Activated CD8-positive, alpha-beta memory T cell treated with anti-CD3 and anti-CD28 coated beads, Interleukin-2, amount 50 U/mL, for 24 hours (primary cell): ENCODE measurements at regions not wholly inside any gene's neighbourhood (a gene's known extent, or its start where the extent isn't known, plus 50 kb on each side); places are given as distances from the start of the nearest gene placed in this dataset.

Source experiments
- DNase-seq: peaks from one replicate; pipeline ENCODE4 v3.0.0-alpha.2; 2020; ENCODE audit errors: extremely low read depth

DNA sequence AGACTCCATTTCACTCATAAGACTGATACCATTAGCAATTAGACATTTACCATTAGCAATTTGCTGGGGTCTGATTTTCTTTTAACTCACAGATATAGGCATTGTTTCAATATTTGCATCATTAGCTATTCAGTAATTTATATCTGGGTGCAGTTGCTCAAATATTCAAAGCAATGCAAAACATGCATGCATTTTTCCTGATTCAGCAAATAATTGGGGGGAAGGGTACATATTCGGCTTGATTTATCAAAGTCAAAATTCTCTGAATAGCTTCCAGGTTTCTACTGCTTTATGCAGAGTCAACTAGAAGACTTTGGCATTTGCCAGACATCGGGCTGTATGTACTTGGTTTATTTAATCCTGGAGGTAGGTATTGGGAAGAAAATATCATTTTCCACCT lies 315.6 kb upstream of the NR2F2 start:
- no peak for DNase-seq

DNA sequence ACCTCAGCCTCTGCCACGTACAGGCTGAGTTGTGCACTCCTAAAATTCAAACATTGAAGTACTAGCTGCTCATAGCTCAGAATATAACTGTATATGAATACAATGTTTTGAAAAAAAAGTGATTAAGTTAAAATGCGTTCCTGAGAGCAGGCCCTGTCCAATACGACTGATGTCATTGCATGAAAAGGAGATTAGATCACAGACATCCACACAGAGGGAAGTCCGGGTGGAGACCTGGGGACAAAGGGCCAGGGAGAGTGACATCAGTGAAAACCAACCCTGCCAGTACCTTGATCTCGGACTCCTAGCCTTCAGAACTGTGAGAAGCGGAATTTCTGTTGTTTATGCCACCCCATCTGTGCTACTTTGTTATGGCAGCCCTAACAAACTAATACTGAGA lies 311.4 kb upstream of the NR2F2 start:
- DNase-seq = no peak

DNA sequence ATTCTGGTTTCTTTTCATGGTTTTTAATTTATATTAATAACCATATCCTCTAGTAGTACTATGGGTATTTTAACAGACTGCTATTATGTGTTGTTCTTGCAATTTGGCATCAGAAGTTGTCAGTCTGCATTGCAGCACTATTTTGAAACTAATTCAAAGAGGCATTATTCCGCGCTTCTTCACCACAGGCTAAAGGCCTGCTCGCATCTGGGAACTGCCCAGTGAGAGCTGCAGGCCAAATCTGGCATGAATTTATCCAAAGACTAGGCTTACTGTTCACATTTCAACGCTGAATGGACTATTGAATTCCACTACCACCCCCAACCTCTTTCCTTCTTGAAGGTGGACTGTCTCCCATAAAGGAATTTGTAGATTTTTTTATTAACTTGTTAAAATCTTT lies 310.4 kb upstream of the NR2F2 start:
- DNase-seq = no peak

DNA sequence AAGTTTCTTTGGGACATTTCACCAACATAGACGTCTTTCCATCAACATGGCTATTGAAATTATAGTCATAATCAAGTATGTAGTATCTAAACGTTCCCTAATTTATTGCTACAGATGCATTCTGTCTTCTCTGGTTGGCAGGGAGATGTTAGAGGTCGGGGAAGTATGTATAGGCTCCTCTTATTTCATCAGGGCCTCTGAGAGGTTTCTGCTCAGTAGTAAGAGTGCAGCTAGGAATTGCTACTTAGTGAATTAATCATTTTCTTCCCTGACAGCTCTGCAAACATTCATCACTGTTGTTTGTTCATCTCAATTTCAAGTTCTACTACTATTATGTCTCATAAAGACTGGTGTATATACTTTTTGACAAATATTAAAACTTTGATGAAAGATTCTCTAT lies 309.7 kb upstream of the NR2F2 start:
- DNase-seq = no peak

DNA sequence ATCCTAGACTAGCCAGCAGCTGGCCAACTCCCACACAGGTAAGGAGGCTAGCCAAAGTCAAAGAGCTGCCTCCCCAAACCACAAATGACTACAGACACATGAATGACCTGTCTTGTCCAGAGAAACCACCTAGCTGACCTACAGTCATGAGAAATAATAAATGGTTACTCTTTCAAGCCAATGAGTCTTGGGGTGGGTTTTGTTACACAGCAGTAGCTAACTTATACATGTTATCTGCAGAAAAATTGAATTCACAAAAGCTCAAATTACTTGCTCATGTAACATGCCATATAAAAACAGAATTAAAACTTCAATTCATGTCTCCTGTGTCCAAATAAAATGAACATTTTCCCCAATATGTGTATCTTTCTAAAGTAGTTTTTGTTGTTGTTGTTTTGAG lies 307.4 kb upstream of the NR2F2 start:
- DNase-seq = no peak

DNA sequence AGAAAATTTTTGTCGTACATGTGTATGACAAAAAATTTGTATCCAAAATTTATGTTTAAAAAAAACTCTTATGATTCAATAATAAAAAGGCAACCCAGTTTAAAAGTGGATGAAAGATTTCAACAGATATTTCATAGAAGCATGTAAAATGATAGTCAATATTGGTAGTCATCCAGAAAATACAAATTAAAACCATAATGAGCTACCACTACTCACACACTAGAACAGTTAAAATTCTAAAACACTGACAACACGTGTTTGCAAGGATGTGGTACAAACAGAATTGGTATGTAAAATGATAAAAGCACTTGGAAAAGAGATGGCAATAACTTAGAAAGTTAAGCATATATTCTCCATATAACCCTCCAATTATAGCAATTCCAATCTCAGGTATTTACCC lies 303.0 kb upstream of the NR2F2 start:
- no peak for DNase-seq

DNA sequence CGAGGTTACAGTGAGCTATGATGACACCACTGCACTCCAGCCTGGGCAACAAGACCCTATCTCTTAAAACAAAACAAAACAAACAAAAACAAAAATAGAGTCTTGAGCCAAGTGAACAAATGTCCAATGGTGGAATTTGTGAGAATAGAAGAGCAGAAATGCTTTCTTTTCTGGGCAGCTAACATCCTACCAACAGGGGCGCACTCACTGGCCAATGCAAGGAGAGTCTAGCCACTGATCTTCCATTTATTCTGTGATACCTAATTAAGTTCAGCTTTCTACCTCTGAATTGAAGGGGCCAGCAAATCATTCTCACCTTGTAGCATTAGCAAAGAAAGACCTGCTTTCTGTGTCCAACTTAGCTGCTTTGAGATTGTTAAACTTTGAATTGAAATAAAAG lies 301.9 kb upstream of the NR2F2 start:
- no peak for DNase-seq

DNA sequence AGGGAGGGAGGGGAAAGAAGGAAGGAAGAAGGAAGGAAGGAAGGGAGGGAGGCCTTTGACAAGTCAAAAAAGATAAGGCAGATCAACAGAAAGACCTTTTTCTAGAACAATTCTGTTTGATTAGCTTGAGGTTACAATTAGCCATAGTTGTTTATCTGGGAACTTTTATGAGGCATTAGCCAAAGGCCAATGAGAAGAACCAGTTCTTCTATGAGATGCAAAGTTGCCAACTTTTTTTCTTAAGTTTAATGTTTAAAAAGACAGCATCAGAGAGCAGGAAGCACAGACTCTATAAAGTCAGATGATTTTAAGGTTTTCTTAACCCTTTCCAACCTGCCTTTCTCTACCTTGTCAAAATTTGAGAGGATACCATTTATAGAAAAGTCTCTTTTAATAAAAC lies 301.3 kb upstream of the NR2F2 start:
- DNase-seq = no peak

DNA sequence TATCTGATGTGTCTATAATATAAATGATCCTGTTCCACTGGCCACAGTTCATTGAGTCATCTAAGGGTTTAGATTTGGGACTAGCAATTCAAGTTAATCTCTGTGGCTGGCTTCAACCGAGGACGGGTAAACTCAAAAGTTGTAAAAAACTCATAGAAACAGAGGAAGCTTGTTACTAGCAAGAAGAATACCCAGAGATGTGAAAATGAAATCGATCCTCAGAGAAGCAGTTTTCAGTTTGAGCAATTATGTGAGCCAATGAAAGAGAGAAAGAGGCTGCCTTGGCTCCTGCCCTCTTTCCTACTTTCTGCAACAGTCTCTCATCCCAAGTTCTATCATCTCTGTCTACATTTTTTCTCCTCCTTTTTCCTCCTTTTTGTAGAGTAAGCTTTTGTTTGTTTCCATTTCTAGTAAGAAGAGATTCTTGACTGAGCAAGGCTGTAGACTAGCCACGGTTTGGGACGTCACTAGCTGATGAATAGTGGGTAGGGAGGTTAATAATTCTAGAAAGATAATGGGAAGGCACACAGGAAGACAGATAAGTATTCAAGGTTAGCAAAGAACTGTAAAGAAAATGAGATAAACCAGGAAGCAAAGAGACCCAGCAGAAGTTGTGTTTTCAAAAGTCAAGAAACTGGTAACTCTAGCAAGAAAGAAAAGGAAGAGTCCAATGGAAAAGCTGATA lies 298.9 kb upstream of the NR2F2 start:
- no peak for DNase-seq

DNA sequence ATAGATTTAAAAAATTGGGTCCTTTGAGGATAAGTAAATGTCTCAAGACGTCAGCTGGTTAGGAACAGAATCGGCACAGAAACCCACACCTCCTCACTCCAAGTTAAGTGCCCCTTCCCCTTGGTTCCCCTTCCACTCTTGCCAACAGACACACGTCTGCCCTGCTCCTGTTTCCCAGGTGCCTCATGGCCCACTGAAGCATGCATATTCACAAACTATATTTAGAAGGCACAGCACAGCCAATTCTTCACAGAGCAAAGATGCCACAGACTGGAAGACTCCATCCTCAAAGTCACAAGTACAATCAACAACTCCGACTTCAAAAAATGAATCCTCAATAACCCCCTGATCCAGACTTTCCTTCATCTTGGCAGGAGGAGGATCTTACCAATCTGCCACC lies 295.4 kb upstream of the NR2F2 start:
- no peak for DNase-seq

DNA sequence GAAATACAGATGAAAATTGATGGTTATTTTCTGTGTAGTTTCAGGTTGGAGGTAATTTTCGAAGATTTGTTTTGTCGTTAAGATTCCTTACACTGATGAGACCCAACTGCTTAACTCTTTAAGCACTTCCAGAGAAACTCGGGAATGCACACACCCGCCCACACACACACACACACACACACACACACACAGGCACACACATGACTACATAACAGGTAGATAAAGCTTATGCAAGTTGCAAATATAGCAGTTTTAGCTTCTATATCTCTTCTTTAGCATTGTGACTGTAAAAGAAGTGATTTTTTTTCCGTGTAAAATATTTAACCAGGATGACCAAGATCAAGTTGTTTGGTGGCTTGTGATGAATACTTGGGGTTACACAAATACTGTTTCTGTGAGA lies 294.9 kb upstream of the NR2F2 start:
- no peak for DNase-seq

DNA sequence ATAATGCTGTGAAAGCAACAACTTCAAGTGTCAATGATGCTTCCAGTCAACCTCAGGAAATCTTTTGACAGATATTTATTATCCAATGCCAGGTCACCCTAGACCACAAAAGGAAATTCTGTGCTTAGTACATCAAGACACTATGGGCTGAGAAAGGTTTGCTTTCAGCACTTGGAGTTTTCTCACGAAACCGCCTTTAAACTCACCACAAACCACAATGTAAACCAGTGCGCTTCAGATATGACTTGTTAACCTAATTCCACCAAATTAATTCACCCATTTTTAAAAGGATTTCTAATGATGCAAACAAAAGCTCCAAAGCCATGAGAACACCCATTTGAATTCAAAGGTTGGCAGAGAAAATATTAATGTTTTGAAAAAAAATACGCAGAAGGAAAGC lies 292.9 kb upstream of the NR2F2 start:
- DNase-seq = no peak

DNA sequence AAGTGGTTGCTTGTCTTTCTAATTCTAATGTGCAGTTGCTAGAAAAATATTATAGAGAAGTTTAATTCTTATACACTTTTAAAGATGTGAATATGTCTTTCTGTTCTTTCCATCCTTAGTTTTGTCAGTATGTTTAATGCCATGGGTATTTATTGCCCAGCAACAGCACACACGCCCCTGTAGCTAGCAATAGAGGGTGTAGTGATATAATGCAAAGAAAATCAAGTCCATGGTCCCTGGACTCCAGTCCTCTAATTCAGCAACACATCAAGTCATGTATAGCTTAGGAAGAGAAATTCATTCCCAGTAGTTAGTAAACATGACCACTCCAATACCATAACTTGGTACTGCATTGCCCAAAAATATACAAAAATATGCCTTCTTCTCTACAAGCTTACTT lies 292.4 kb upstream of the NR2F2 start:
- DNase-seq = no peak

DNA sequence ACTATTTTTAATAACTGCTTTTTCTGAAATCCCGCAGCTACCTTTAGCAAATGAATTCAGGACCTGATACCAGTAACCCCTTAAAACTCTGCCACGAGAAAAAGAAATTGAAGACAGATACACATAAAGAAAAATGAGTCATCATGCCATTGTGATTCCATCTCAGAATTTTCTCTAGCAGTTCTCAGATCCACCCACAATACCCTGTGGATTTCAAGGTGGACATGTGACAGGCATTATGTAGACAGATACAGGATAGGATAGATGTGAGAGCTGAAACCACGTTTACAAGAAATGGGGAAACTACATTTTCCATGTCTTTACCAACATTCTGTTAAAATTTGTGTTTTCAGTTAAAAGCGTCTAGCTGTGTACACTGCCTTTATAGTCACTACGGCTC lies 291.9 kb upstream of the NR2F2 start:
- no peak for DNase-seq

DNA sequence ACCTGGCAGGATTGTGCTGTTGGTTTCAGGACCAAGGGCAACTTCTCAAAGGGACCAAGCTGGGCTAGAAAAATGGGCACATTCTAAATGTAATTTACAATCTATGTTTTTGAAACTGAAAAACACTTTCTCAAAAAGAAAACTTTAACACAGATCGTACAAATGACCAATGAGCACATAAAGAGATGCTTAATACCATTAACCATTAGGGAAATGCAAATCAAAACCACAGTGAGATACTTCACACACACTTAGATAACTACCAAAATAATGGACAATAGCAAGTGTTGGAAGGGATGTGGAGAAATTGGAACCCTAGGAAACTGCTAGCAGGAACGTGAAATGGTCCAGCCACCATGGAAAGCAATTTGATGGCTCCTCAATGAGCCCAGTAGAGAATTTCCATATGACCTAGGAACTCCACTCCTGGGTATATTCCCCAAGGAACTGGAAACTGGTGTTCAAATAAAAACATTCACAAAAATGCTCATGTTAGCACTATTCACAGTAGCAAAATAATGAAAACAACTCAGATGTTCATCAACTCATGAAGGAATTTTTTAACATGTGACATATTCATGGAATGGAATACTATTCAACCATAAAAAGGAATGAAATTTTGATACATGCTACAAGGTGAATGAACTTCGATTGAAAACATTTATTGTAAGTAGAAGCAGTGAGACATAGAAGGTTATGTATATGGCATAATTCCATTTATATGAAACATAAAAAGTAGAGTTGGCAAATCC lies 288.3 kb upstream of the NR2F2 start:
- DNase-seq = no peak

DNA sequence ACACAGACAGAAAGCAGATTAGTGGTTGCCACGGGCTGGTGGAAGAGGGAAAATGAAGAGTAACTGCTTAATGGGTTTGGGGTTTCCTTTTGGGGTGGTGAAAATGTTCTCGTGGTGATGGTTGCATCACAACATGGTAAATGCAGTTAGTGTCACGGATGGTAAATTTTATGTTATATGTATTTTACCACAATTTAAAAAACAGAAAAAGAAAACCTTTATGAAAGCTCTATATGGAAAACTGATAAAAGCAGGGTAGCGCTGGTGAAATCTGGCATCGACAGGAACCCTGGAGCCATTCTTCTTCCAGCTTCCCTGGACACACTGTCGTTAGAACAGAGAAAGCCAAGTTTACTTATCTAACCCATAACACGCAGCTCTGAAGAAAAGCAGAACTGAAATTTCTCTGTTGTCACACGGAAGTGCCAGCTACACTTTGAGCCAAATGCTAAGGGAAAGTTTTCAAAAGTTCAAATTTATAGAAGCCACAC lies 287.7 kb upstream of the NR2F2 start:
- DNase-seq = no peak

DNA sequence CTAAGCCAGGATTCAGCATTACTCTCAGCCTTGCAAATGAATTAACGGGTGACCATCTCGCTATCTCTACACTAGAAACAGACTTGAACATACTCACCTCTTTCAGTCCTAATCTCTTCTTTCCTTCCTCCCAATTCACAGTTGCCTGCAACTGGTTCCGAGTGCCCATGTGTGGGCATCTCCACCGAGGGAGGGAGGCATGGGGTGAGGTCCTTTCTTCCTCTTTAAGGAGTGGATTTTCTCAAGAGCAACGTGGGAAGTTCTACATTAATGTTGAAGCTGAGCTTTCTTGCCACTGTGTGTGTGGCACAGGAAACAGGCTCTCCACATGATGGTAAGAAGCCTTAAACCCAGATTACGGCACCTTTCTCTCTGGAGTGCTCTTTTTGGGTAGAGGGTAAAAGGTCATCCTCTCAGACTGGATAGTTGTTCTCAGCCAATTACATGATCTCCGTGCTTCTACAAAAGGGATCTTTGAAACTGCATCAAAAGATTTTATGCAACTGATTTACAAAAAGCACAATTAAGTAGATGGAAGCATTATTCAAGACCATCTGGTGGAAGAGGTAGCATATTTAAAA lies 286.8 kb upstream of the NR2F2 start:
- no peak for DNase-seq

DNA sequence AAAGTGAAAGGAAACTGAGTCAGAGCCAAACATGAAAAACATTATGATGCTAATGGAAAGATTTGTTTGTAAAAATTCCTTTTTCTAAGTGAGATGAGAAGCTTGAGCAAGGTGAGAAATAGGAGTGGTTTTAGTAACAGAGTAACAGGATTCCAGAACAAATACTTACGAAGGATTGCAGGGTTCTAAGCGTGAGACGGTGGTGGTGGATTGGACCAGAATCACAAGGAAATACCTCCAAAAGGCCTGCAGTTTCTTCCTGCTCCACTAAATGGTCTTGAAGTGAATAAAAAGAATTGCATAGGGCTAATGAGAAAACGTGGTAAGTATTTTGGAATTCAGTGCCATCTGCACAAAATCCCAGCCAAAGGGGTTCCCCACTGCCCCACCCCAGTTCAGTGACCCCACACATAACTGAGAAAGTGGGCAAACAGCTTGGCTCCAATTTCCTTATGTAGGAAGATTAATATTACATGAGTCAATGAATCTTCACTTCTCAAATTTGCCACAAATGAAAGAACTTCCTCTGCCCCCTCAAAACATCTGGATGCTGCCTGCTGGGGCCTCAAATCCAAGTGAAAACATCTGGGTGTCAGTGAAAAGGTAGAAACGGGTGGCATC lies 283.8 kb upstream of the NR2F2 start:
- no peak for DNase-seq

DNA sequence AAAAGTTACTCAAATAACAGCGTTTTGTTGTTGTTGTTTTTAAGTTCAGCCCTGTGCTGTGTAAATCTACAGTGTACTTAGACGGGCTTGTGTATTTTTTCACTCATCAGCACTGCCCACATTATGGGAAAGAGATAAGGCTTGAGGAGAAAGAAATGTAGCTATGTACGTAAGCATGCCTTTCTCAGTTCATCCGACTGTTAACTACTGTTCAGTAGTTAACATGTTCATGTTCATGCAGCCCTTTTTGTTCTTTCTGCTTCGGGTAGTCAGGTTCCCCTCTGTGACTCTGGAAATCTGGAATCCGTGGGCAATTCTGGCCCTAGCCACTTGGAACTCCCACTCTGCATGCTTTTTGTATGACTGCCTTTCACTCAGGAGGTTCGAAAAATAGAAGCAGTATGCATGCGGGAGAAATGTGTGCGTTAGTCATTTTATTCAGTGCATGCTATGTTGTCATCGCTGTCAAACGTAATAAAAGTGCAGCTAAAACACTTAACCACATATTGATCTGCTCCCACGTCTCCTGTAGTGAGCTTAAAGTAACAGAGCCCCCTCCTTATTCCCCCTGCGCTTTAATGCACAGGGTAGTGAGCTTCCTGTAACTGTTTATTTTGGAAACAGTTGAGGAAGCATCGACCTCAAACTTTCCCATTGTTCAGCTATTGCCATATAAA lies 283.1 kb upstream of the NR2F2 start:
- DNase-seq = no peak

DNA sequence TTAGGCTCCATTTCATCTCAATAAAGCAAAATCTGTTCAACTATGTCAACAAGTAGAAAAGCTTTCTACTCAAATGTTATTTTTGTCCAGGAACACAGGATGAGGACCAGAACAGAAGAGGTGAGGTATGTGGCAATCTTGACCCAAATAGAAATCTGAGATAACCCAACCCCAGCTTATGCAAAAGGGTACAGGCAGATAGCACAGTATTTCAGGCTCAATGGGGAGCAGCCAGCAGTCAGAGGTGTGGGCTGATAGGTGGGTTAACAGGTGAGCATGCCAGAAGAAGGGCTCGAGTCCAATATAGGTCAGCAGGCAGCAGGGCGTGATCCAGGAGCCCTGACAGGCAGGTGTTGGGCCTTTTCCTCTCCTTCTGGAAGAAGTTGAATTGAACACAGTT lies 281.2 kb upstream of the NR2F2 start:
- DNase-seq = no peak

DNA sequence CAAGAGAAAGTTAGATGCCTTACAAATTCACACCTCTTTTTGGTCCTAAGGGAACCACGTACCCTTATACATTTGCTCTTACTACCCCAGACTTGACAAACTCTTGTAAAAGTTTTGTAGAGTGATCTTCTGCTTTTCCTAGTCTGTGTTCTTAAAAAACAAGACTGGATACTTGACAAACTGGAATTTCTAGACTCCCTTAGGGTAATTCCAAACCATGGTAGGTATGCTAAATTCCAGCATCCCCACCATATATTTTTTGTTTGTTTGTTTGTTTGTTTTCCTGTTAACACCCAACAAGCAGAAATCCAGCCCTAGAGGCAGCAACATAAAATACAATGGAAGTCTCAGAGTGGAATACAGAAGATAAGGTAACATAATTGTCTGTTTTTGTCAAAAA lies 280.7 kb upstream of the NR2F2 start:
- no peak for DNase-seq

DNA sequence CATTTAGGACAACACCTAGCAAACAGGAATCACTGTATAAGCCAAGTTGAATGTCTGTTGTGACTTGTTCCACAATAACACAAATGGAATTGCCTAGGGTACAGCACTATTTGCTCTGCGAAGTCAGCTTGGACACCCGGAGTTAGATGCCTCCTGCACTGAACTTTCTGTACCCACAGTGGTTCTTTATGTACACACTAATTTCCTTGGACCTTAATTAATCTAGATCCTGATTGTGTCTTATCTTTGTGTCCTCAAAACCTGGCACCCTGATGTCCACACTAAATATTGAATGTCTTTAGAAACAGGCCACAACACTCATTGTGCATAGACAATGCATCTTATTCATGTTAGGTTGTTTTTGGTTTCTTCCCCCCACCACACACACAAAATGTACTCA lies 278.9 kb upstream of the NR2F2 start:
- no peak for DNase-seq
